GM12874 (cell line): ENCODE measurements at regions not wholly inside any gene's neighbourhood (a gene's known extent, or its start where the extent isn't known, plus 50 kb on each side); places are given as distances from the start of the nearest gene placed in this dataset.

Experiments used
- CTCF ChIP-seq: IDR thresholded peaks from 2 replicates; pipeline ENCODE4 v1.5.1; 2011; ENCODE audit warnings: low read depth, mild to moderate bottlenecking, control low read depth, low read length, moderate library complexity; ENCODE audit not compliant: insufficient read depth

- no peak for TF ChIP-seq CTCF
Measured at GRCh38 chr10:53009961-53010907, 237.7 kb upstream of the MBL2 start.

GRCh38 chr10:53007527-53007842 is 234.9 kb upstream of the MBL2 start:
- no peak for TF ChIP-seq CTCF

GRCh38 chr10:53006663-53007526 is 234.3 kb upstream of the MBL2 start:
- TF ChIP-seq CTCF = no peak

GRCh38 chr10:53005612-53006345 is 233.2 kb upstream of the MBL2 start:
- TF ChIP-seq CTCF = no peak

- no peak for TF ChIP-seq CTCF
Measured at GRCh38 chr10:53003094-53003493, 230.5 kb upstream of the MBL2 start.

GRCh38 chr10:52999681-53000080 is 227.1 kb upstream of the MBL2 start:
- no peak for TF ChIP-seq CTCF

GRCh38 chr10:52999258-52999657 is 226.7 kb upstream of the MBL2 start:
- TF ChIP-seq CTCF = no peak
